Left ventricle myocardium inferior (tissue), 1 donor: ENCODE measurements at regions not wholly inside any gene's neighbourhood (a gene's known extent, or its start where the extent isn't known, plus 50 kb on each side); places are given as distances from the start of the nearest gene placed in this dataset.

Experiments used
- DNase-seq: peaks from one replicate; pipeline ENCODE4 v3.0.0-alpha.2; 2020
- H3K27ac ChIP-seq: fragments of 200-600 bp; replicated peaks from 2 replicates; pipeline ENCODE4 v1.8.0; 2021
- H3K27me3 ChIP-seq: fragments of 200-600 bp; 2 replicates; pipeline ENCODE4 v1.8.0; 2021; ENCODE audit warnings: low read depth
- H3K36me3 ChIP-seq: fragments of 200-600 bp; 2 replicates; pipeline ENCODE4 v1.8.0; 2021
- H3K4me1 ChIP-seq: fragments of 200-600 bp; 2 replicates; pipeline ENCODE4 v1.8.0; 2021
- H3K4me3 ChIP-seq: fragments of 200-600 bp; 2 replicates; pipeline ENCODE4 v1.8.0; 2021; ENCODE audit warnings: mild to moderate bottlenecking, moderate library complexity
- H3K9me3 ChIP-seq: fragments of 200-600 bp; replicated peaks from 2 replicates; pipeline ENCODE4 v1.8.0; 2021
- CTCF ChIP-seq: fragments of 200-600 bp; IDR thresholded peaks from 2 replicates; pipeline ENCODE4 v1.8.0; 2021; ENCODE audit warnings: antibody characterized with exemption, mild to moderate bottlenecking, borderline replicate concordance
- intact Hi-C: fragments of 100-400 bp; cut with micrococcal nuclease; formaldehyde crosslinking; loops from one replicate; pipeline ENCODE4 v1.11.0; 2022
- donor health status: DM: no; HTN: yes; CAD: no; lungs with severe emphysema.

- Histone ChIP-seq H3K27ac (no peak overlapping the region), H3K4me1 (no peaks in the 10 kb centered on the region), H3K4me3 (no peak overlapping the region), H3K9me3 (no peaks in the 10 kb centered on the region), H3K36me3 (no peaks in the 10 kb centered on the region), H3K27me3 (peaks cover 5% of the 10 kb centered on the region)
- intact Hi-C loops, result no loop called here
- no peak for TF ChIP-seq CTCF
- DNase-seq, result peak; percentile 22
Observed at GRCh38 chr12:115088328-115088994, 404.5 kb upstream of the TBX3 start.

- H3K27ac ChIP-seq, result no peak overlapping the region
- no peak for DNase-seq
- intact Hi-C loops, result no loop called here
- H3K27me3 ChIP-seq, result peaks cover 7% of the 10 kb centered on the region
- no peaks in the 10 kb centered on the region for H3K9me3 ChIP-seq
- H3K36me3 ChIP-seq, result no peaks in the 10 kb centered on the region
- no peak overlapping the region for H3K4me3 ChIP-seq
- H3K4me1 ChIP-seq, result no peaks in the 10 kb centered on the region
- no peak for TF ChIP-seq CTCF
Observed at GRCh38 chr12:115085594-115085993, 401.6 kb upstream of the TBX3 start.

- Histone ChIP-seq H3K27ac (no peak overlapping the region), H3K4me1 (no peaks in the 10 kb centered on the region)
- no peak for DNase-seq
Observed at GRCh38 chr12:115079760-115080159, 395.8 kb upstream of the TBX3 start.

GRCh38 chr12:115078990-115079389 is 395.0 kb upstream of the TBX3 start:
- intact Hi-C loops, result no loop called here
- no peak for DNase-seq
- no peak overlapping the region for H3K27ac ChIP-seq
- H3K4me3 ChIP-seq, result no peak overlapping the region
- no peak for TF ChIP-seq CTCF
- H3K27me3 ChIP-seq, result peaks cover 19% of the 10 kb centered on the region
- H3K4me1 ChIP-seq, result no peaks in the 10 kb centered on the region
- H3K36me3 ChIP-seq, result no peaks in the 10 kb centered on the region
- peaks cover 8% of the 10 kb centered on the region for H3K9me3 ChIP-seq

More at GRCh38 chr12:115079760-115080159, 395.8 kb upstream of the TBX3 start:
- intact Hi-C loops, result no loop called here
- Histone ChIP-seq H3K27me3 (peaks cover 15% of the 10 kb centered on the region), H3K36me3 (no peaks in the 10 kb centered on the region), H3K4me3 (no peak overlapping the region), H3K9me3 (peaks cover 8% of the 10 kb centered on the region)
- no peak for TF ChIP-seq CTCF

- no peak for DNase-seq
- Histone ChIP-seq H3K9me3 (peaks cover 8% of the 10 kb centered on the region), H3K27me3 (peaks cover 25% of the 10 kb centered on the region), H3K36me3 (no peaks in the 10 kb centered on the region), H3K4me3 (no peak overlapping the region), H3K4me1 (no peaks in the 10 kb centered on the region), H3K27ac (no peak overlapping the region)
- no peak for TF ChIP-seq CTCF
- intact Hi-C loops, result no loop called here
Observed at GRCh38 chr12:115078334-115078733, 394.4 kb upstream of the TBX3 start.
